Tibial nerve (tissue), 4 donors: ENCODE measurements at regions not wholly inside any gene's neighbourhood (a gene's known extent, or its start where the extent isn't known, plus 50 kb on each side); places are given as distances from the start of the nearest gene placed in this dataset.

ENCODE experiments used
- DNase-seq, 2 donors: peaks; one replicate each; pipeline ENCODE4 v3.0.0-alpha.2; 2019; ENCODE audit warnings: low spot score in 2 of 2
- H3K27ac ChIP-seq, 4 donors: fragments of 200-600 bp; sonication (generic) in 3 of 4; one replicate each; pipeline ENCODE4 v1.5.1; 2017 to 2019; ENCODE audit warnings: mild to moderate bottlenecking in 1 of 4
- H3K27me3 ChIP-seq, 2 donors: fragments of 200-600 bp; sonication (generic) in 1 of 2; one replicate each; pipeline versions ENCODE4 v1.5.1 to v1.6.0; 2017 to 2019
- H3K36me3 ChIP-seq, 3 donors: fragments of 200-600 bp; sonication (generic); one replicate each; pipeline ENCODE4 v1.5.1; 2018 to 2019
- H3K4me1 ChIP-seq, 4 donors: fragments of 200-600 bp; sonication (generic) in 3 of 4; one replicate each; pipeline ENCODE4 v1.5.1; 2017 to 2019
- H3K4me3 ChIP-seq, 4 donors: fragments of 200-600 bp; sonication (generic) in 3 of 4; one replicate each; pipeline ENCODE4 v1.5.1; 2017 to 2019; ENCODE audit warnings: mild to moderate bottlenecking in 1 of 4, moderate library complexity in 1 of 4
- H3K9me3 ChIP-seq, 4 donors: fragments of 200-600 bp; sonication (generic) in 3 of 4; one replicate each; pipeline ENCODE4 v1.5.1; 2017 to 2019
- EP300 ChIP-seq, 2 donors: sonication (generic); formaldehyde crosslinking; IDR thresholded peaks; one replicate each; pipeline ENCODE4 v1.6.1; 2017; ENCODE audit warnings: antibody characterized with exemption in 2 of 2, mild to moderate bottlenecking in 1 of 2
- POLR2A ChIP-seq, 2 donors: fragments of 450-650 bp; IDR thresholded peaks; one replicate each; pipeline ENCODE4 v1.6.1; 2017; ENCODE audit warnings: antibody characterized with exemption in 2 of 2, mild to moderate bottlenecking in 2 of 2, moderate library complexity in 2 of 2
- WGBS, 2 donors: methylation state at CpG; one replicate each; pipeline ENCODE4 v1.1.5; 2018; 5-methylcytosine and 5-hydroxymethylcytosine counted together
- TF ChIP-seq, protein P1 (sequence below), 5 experiments: fragments of 200-600 bp in 3 of 5; fragments of 450-650 bp in 2 of 5; sonication (generic) in 3 of 5; IDR thresholded peaks; one replicate each; pipeline ENCODE4 v1.5.1; 2016 to 2019; ENCODE audit warnings: antibody characterized with exemption in 5 of 5, mild to moderate bottlenecking in 3 of 5, moderate library complexity in 2 of 5

DNA sequence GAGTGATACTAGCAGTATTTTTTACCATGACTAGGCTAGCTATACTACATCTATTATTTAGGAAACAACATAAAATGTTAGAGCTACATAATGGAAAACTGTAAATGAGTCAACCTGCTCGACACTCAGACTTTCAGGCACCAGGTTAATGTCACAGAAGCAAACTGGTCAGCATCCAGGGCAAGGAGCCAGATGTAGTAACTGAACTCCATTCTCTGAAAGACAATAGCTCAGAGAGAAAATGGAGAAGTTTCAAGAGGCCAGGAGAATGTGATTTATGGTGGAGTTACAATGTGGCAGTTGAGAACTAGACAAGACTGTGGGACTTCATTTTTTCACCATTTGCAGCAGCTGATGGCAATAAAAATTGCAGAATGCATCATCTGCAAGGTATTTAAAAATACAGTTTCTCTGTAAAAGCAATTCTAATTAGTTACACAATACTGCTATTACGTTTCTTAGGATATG, 342.7 kb upstream of the PABPC4L start:
- Histone ChIP-seq H3K27me3 (no peaks in the 10 kb centered on the region), H3K9me3 (peaks cover 0 to 28% (median 2%) of the 10 kb centered on the region in 4 donors), H3K36me3 (no peaks in the 10 kb centered on the region), H3K4me1 (no peaks in the 10 kb centered on the region), H3K27ac (no peak overlapping the region), H3K4me3 (no peak overlapping the region)
- TF ChIP-seq, protein P1, sequence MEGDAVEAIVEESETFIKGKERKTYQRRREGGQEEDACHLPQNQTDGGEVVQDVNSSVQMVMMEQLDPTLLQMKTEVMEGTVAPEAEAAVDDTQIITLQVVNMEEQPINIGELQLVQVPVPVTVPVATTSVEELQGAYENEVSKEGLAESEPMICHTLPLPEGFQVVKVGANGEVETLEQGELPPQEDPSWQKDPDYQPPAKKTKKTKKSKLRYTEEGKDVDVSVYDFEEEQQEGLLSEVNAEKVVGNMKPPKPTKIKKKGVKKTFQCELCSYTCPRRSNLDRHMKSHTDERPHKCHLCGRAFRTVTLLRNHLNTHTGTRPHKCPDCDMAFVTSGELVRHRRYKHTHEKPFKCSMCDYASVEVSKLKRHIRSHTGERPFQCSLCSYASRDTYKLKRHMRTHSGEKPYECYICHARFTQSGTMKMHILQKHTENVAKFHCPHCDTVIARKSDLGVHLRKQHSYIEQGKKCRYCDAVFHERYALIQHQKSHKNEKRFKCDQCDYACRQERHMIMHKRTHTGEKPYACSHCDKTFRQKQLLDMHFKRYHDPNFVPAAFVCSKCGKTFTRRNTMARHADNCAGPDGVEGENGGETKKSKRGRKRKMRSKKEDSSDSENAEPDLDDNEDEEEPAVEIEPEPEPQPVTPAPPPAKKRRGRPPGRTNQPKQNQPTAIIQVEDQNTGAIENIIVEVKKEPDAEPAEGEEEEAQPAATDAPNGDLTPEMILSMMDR (IDR thresholded peaks at IDR 0.05) = no peak
- TF ChIP-seq POLR2A (IDR thresholded peaks at IDR 0.05) (no peak), EP300 (IDR thresholded peaks at IDR 0.05) (no peak)
- no peak for DNase-seq
- 19 to 25% methylated on average over 2 of the region's 2 CpGs for WGBS, 2 donors

DNA sequence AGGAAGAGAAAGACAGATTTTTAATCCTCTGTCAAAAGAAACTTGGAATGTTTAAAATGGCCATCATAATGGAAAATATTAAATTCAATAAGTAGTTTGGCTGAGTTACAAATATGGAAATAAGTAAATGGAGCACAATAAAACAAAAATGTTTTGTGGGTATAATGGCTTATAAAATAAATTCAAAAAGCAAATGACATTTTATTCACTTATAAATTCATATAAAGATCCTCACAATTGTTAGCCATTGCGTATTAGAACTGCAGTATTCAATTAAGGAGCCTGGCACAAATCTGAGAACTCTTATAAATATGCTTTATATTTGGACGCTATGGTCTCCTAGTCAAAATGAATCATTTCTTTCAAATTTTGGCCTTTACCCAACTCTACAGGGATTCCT, 339.0 kb upstream of the PABPC4L start:
- no peak overlapping the region for H3K27ac ChIP-seq
- DNase-seq = no peak
- H3K4me3 ChIP-seq = no peak overlapping the region
- TF ChIP-seq, protein P1 (IDR thresholded peaks at IDR 0.05) = no peak
- TF ChIP-seq POLR2A (IDR thresholded peaks at IDR 0.05) (no peak), EP300 (IDR thresholded peaks at IDR 0.05) (no peak)
- no peaks in the 10 kb centered on the region for H3K9me3 ChIP-seq
- no peaks in the 10 kb centered on the region for H3K27me3 ChIP-seq
- H3K36me3 ChIP-seq = no peaks in the 10 kb centered on the region
- 45 to 54% methylated on average over 2 of the region's 2 CpGs for WGBS, 2 donors
- H3K4me1 ChIP-seq = no peaks in the 10 kb centered on the region

DNA sequence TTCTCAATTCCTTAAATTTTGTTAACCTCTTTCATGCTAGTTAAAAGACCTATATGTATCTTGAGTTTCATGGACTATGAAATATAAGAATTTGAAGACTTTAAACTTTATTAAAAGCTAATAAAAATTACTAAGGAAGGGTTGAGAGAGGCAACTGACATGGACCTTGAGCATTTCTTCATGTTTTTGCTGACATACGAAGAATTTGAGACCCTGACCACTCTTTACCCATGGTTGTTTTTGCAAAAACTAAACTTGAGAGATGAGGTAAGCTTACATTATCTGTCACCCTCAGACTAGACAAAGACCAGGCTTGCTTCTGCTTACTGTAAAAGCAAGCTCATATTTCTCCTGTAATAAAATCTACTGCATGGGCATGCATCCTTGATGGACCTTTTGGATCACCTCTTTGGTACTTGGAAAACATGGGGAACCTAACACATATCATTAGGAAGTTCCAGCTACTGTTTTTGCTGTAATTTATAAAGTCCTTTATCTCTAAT, 338.2 kb upstream of the PABPC4L start:
- TF ChIP-seq EP300 (IDR thresholded peaks at IDR 0.05) (no peak), POLR2A (IDR thresholded peaks at IDR 0.05) (no peak)
- TF ChIP-seq, protein P1 (IDR thresholded peaks at IDR 0.05) = no peak
- 60 to 86% methylated on average over 1 of the region's 1 CpG for WGBS, 2 donors
- DNase-seq = no peak
- H3K4me1 ChIP-seq = no peaks in the 10 kb centered on the region
- H3K36me3 ChIP-seq = no peaks in the 10 kb centered on the region
- no peak overlapping the region for H3K27ac ChIP-seq
- no peaks in the 10 kb centered on the region for H3K9me3 ChIP-seq
- no peaks in the 10 kb centered on the region for H3K27me3 ChIP-seq
- H3K4me3 ChIP-seq = no peak overlapping the region

DNA sequence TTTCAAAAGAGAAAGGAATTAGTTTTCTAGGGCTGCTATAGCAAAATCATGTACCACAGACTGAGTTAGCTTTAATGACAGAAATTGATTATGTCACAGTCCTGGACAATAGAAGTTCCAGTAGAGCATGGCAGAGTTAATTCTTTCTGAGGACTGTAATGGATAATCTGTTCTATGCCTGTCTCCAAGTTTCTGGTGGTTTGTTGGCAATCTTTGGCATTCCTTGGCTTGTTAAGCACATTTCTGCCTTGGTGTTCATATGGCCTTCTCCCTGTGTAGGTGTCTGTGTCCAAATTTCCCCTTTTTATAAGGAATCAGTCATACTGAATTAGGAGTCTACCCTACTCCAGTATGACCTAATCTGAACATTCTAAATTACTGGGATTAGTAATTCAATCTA, 336.1 kb upstream of the PABPC4L start:
- H3K9me3 ChIP-seq = no peaks in the 10 kb centered on the region
- no peak for DNase-seq
- no peaks in the 10 kb centered on the region for H3K27me3 ChIP-seq
- no peaks in the 10 kb centered on the region for H3K4me1 ChIP-seq
- TF ChIP-seq EP300 (IDR thresholded peaks at IDR 0.05) (no peak), POLR2A (IDR thresholded peaks at IDR 0.05) (no peak)
- TF ChIP-seq, protein P1 (IDR thresholded peaks at IDR 0.05) = no peak
- H3K27ac ChIP-seq = no peak overlapping the region
- no peaks in the 10 kb centered on the region for H3K36me3 ChIP-seq
- no peak overlapping the region for H3K4me3 ChIP-seq

DNA sequence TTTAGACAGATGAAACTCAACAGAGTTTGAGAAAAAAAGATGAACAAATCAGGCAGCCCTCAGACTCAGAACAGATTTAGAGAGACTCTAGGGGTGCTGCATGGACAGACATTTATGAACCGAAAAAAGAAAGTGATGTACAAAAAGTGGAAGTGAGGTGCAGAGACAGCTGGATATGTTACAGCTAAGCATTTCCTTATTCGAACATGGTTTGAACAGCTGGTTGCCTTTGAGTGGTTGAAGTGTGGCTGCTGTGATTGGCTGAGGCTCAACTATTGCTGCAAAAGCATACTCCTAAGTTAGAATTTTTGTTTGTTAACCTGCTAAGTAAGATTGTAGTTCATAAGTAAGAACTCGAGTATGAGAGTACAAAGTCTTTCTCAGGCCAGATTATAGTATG, 331.5 kb upstream of the PABPC4L start:
- 62 to 74% methylated on average over 3 of the region's 3 CpGs for WGBS, 2 donors
- Histone ChIP-seq H3K36me3 (no peaks in the 10 kb centered on the region), H3K27me3 (no peaks in the 10 kb centered on the region), H3K27ac (no peak overlapping the region), H3K9me3 (no peaks in the 10 kb centered on the region), H3K4me1 (no peaks in the 10 kb centered on the region), H3K4me3 (no peak overlapping the region)
- no peak for DNase-seq
- TF ChIP-seq EP300 (IDR thresholded peaks at IDR 0.05) (no peak), POLR2A (IDR thresholded peaks at IDR 0.05) (no peak)
- TF ChIP-seq, protein P1 (IDR thresholded peaks at IDR 0.05) = no peak
